Karpas-422 (cell line): ENCODE measurements at regions not wholly inside any gene's neighbourhood (a gene's known extent, or its start where the extent isn't known, plus 50 kb on each side); places are given as distances from the start of the nearest gene placed in this dataset.
"Not testable (repeated sequence)": the region's sequence is repeated elsewhere in the genome, so short reads cannot be mapped to it uniquely, and the experiment has no call there.

ENCODE experiments used
- DNase-seq: peaks from one replicate; pipeline ENCODE4 v3.0.0-alpha.2; 2015
- H2AFZ ChIP-seq: fragments of 200-600 bp; sonication (generic); 2 replicates; pipeline ENCODE4 v1.6.1; 2014; ENCODE audit warnings: antibody characterized with exemption, low read length, mixed read lengths
- H3K27ac ChIP-seq: fragments of 200-600 bp; sonication (generic); 2 replicates; pipeline ENCODE4 v1.5.1; 2014; ENCODE audit warnings: mild to moderate bottlenecking, low read length, moderate library complexity
- H3K27me3 ChIP-seq: fragments of 200-600 bp; sonication (generic); 2 replicates; pipeline ENCODE4 v1.6.1; 2014; ENCODE audit warnings: low read length, mixed read lengths
- H3K36me3 ChIP-seq: fragments of 200-600 bp; sonication (generic); 2 replicates; pipeline ENCODE4 v1.6.1; 2014; ENCODE audit warnings: low read length, mixed read lengths; ENCODE audit not compliant: insufficient read depth
- H3K4me1 ChIP-seq: fragments of 200-600 bp; sonication (generic); 2 replicates; pipeline ENCODE4 v1.6.1; 2014; ENCODE audit warnings: mild to moderate bottlenecking, low read length, mixed read lengths
- H3K4me2 ChIP-seq: fragments of 200-600 bp; sonication (generic); 2 replicates; pipeline ENCODE4 v1.6.1; 2014; ENCODE audit warnings: low read length, low read depth, mild to moderate bottlenecking; ENCODE audit not compliant: poor library complexity, severe bottlenecking
- H3K4me3 ChIP-seq: fragments of 200-600 bp; sonication (generic); 2 replicates; pipeline ENCODE4 v1.5.1; 2014; ENCODE audit warnings: mild to moderate bottlenecking, antibody characterized with exemption, low read length, mixed read lengths
- H3K79me2 ChIP-seq: fragments of 200-600 bp; sonication (generic); 2 replicates; pipeline ENCODE4 v1.6.1; 2014; ENCODE audit warnings: mild to moderate bottlenecking, low read length, mixed read lengths
- H3K9ac ChIP-seq: fragments of 200-600 bp; sonication (generic); 2 replicates; pipeline ENCODE4 v1.6.0; 2014; ENCODE audit warnings: low read length
- H3K9me2 ChIP-seq: fragments of 200-600 bp; sonication (generic), shearing (Covaris generic); replicated peaks from 2 replicates; pipeline ENCODE4 v1.6.0; 2014; ENCODE audit warnings: mild to moderate bottlenecking, low read length, moderate library complexity; ENCODE audit not compliant: insufficient read depth
- H3K9me3 ChIP-seq: fragments of 300-700, 200-600 bp; sonication (generic); 2 replicates; pipeline ENCODE4 v1.6.1; 2014; ENCODE audit warnings: low read length, mixed read lengths
- H4K20me1 ChIP-seq: fragments of 200-600 bp; sonication (generic); 2 replicates; pipeline ENCODE4 v1.6.1; 2014; ENCODE audit warnings: mild to moderate bottlenecking, antibody characterized with exemption, low read length, low read depth; ENCODE audit not compliant: insufficient read depth

GRCh38 chr2:190005513-190005912 is 57.0 kb downstream of the MSTN start:
- H3K9me3 ChIP-seq: no peaks in the 10 kb centered on the region
- no peak overlapping the region for H3K27ac ChIP-seq
- no peaks in the 10 kb centered on the region for H3K27me3 ChIP-seq
- DNase-seq: no peak
- no peak overlapping the region for H3K9ac ChIP-seq
- H2AFZ ChIP-seq: no peak overlapping the region
- no peak overlapping the region for H3K4me3 ChIP-seq
- no peaks in the 10 kb centered on the region for H3K4me1 ChIP-seq
- no peak overlapping the region for H3K4me2 ChIP-seq
- H3K36me3 ChIP-seq: no peaks in the 10 kb centered on the region
- H3K79me2 ChIP-seq: no peaks in the 10 kb centered on the region
- no peaks in the 10 kb centered on the region for H3K9me2 ChIP-seq
- no peaks in the 10 kb centered on the region for H4K20me1 ChIP-seq

DNA sequence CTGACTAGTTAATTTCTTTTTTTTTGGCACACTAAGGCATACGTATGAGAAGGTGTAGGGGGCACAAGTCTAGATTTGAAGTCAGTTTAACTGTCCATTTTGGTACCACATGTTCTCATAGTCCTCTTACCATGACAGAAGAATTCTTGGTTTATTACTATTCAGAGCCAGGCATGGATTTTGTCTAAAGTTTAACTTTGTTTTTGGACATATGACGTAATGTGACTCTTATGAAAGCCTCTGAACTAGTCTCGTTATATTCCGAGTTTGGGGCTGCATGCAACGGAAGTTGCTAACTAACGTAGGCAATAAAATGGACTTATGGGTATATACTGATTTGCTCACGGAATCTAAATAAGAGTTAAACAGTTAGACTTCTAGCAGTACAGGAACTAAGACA is 62.9 kb downstream of the MSTN start:
- Histone ChIP-seq H3K36me3 (no peaks in the 10 kb centered on the region), H3K4me1 (no peaks in the 10 kb centered on the region), H3K9me2 (no peaks in the 10 kb centered on the region), H2AFZ (no peak overlapping the region), H3K4me3 (no peak overlapping the region), H3K9me3 (no peaks in the 10 kb centered on the region), H3K27ac (no peak overlapping the region), H3K27me3 (no peaks in the 10 kb centered on the region), H3K79me2 (no peaks in the 10 kb centered on the region), H3K9ac (no peak overlapping the region), H3K4me2 (no peak overlapping the region), H4K20me1 (no peaks in the 10 kb centered on the region)
- no peak for DNase-seq

DNA sequence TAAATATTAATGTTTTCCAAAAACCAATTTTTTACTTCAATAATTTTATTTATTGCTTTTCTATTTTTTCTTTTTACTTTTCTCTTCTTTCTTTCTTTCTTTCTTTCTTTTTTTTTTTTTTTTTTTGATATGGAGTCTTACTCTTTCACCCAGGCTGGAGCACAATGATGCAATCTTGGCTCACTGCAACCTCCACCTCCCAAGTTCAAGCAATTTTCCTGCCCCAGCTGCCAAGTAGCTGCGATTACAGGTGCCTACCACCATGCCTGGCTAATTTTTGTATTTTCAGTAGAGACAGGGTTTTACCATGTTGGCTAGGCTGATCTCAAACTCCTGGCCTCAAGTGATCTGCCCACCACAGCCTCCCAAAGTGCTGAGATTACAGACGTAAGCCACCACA is 63.9 kb downstream of the MSTN start:
- H3K4me3 ChIP-seq, H3K27ac ChIP-seq, H3K9me3 ChIP-seq, DNase-seq, H3K36me3 ChIP-seq, H2AFZ ChIP-seq, H3K9me2 ChIP-seq, H3K79me2 ChIP-seq, H3K4me2 ChIP-seq, H3K4me1 ChIP-seq, H3K27me3 ChIP-seq, H4K20me1 ChIP-seq, H3K9ac ChIP-seq: not testable (repeated sequence)

- Histone ChIP-seq H3K4me3 (no peak overlapping the region), H4K20me1 (no peaks in the 10 kb centered on the region), H3K4me2 (no peak overlapping the region), H3K4me1 (no peaks in the 10 kb centered on the region), H3K9me2 (no peaks in the 10 kb centered on the region), H3K27me3 (no peaks in the 10 kb centered on the region), H3K79me2 (no peaks in the 10 kb centered on the region), H3K27ac (no peak overlapping the region), H3K9ac (no peak overlapping the region), H3K9me3 (no peaks in the 10 kb centered on the region), H2AFZ (no peak overlapping the region), H3K36me3 (no peaks in the 10 kb centered on the region)
- no peak for DNase-seq
Observed at GRCh38 chr2:189997016-189997415, 65.5 kb downstream of the MSTN start.

- H3K4me1 ChIP-seq: no peaks in the 10 kb centered on the region
- H3K4me2 ChIP-seq: no peak overlapping the region
- H3K9me3 ChIP-seq: no peaks in the 10 kb centered on the region
- H3K79me2 ChIP-seq: no peaks in the 10 kb centered on the region
- H3K4me3 ChIP-seq: no peak overlapping the region
- H4K20me1 ChIP-seq: no peaks in the 10 kb centered on the region
- H3K27ac ChIP-seq: no peak overlapping the region
- H2AFZ ChIP-seq: no peak overlapping the region
- no peaks in the 10 kb centered on the region for H3K9me2 ChIP-seq
- no peak overlapping the region for H3K9ac ChIP-seq
- H3K36me3 ChIP-seq: no peaks in the 10 kb centered on the region
- no peak for DNase-seq
- no peaks in the 10 kb centered on the region for H3K27me3 ChIP-seq
Observed at GRCh38 chr2:189995679-189996078, 66.8 kb downstream of the MSTN start.

DNA sequence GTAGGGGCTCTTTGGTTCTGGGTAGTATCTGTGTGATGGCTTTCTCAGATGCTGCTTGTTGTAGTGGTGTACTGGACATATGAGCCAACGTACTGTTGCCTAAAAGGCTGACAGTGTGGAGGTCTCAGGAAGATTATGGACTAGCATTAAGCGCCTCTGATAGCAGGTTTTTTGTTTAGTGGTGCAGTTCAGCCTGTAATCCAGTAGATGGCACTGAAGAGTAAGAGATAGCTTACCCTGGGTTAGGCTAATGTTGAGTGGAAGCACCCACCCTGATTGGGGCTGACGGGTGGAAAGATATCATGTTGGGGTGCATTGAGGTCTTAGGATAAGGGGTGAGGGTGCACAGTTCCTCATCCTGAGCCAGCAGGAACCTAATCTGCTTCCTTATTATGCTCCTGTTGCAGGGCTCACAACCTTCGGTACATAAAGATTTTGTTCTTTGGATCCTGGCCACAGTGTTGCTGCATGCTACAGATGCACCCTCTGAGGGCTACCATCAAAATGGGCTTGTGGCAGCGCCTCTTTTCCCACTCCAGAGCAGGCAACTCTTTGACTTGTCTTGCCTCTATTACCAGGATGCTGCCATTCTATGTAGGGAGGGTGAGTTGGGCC is 79.6 kb downstream of the MSTN start:
- no peak overlapping the region for H2AFZ ChIP-seq
- no peaks in the 10 kb centered on the region for H3K27me3 ChIP-seq
- H3K79me2 ChIP-seq: no peaks in the 10 kb centered on the region
- peak; percentile 71 for DNase-seq
- peaks cover 31% of the 10 kb centered on the region for H3K9me3 ChIP-seq
- no peaks in the 10 kb centered on the region for H3K4me1 ChIP-seq
- H3K4me2 ChIP-seq: no peak overlapping the region
- no peaks in the 10 kb centered on the region for H3K9me2 ChIP-seq
- H3K4me3 ChIP-seq: no peak overlapping the region
- no peaks in the 10 kb centered on the region for H3K36me3 ChIP-seq
- H3K27ac ChIP-seq: no peak overlapping the region
- no peaks in the 10 kb centered on the region for H4K20me1 ChIP-seq
- H3K9ac ChIP-seq: no peak overlapping the region

DNA sequence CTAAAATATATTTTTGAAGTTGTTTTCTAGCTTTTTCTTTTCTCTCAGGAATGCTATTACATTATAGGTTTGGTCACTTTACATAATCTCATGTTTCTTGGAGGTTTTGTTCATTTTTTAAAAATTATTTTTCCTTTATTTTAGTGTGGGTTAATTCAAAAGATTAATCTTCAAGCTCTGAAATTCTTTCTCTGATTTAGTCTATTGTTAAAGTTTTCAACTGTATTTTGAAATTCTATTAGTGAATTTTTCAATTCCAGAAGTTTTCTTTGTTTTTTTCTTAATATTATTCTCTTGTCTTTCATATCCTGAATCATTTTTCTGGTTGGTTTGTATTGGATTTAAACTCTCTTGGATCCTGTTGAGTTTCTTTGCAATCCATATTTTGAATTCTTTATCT is 80.4 kb downstream of the MSTN start:
- DNase-seq: no peak
- no peak overlapping the region for H3K9ac ChIP-seq
- no peak overlapping the region for H3K4me2 ChIP-seq
- no peaks in the 10 kb centered on the region for H3K4me1 ChIP-seq
- no peak overlapping the region for H3K4me3 ChIP-seq
- no peaks in the 10 kb centered on the region for H3K27me3 ChIP-seq
- H3K79me2 ChIP-seq: no peaks in the 10 kb centered on the region
- no peaks in the 10 kb centered on the region for H4K20me1 ChIP-seq
- no peak overlapping the region for H3K27ac ChIP-seq
- peaks cover 31% of the 10 kb centered on the region for H3K9me3 ChIP-seq
- H2AFZ ChIP-seq: no peak overlapping the region
- no peaks in the 10 kb centered on the region for H3K36me3 ChIP-seq
- H3K9me2 ChIP-seq: no peaks in the 10 kb centered on the region

- not testable (repeated sequence) for H3K36me3 ChIP-seq, H3K9ac ChIP-seq, H3K9me2 ChIP-seq, H3K79me2 ChIP-seq, H3K27ac ChIP-seq, H3K27me3 ChIP-seq, H3K4me3 ChIP-seq, H3K4me1 ChIP-seq, H3K9me3 ChIP-seq, DNase-seq, H3K4me2 ChIP-seq, H4K20me1 ChIP-seq, H2AFZ ChIP-seq
Observed at GRCh38 chr2:189976488-189976887, 86.0 kb downstream of the MSTN start.

- peaks cover under 1% of the 10 kb centered on the region; the same call in 1 of the 2 replicates for H3K4me1 ChIP-seq
- no peaks in the 10 kb centered on the region for H3K79me2 ChIP-seq
- H3K9me2 ChIP-seq: no peaks in the 10 kb centered on the region
- H3K9me3 ChIP-seq: no peaks in the 10 kb centered on the region
- no peak for DNase-seq
- H3K4me2 ChIP-seq: no peak overlapping the region
- peak overlapping the region; percentile 37 for H2AFZ ChIP-seq
- H3K4me3 ChIP-seq: no peak overlapping the region
- H4K20me1 ChIP-seq: no peaks in the 10 kb centered on the region
- H3K36me3 ChIP-seq: no peaks in the 10 kb centered on the region
- H3K9ac ChIP-seq: no peak overlapping the region
- no peak overlapping the region for H3K27ac ChIP-seq
- no peaks in the 10 kb centered on the region for H3K27me3 ChIP-seq
Observed at GRCh38 chr2:189960346-189960745, 102.2 kb downstream of the MSTN start.
